ENCODE measurements at regions not wholly inside any gene's neighbourhood (a gene's known extent, or its start where the extent isn't known, plus 50 kb on each side); places are given as distances from the start of the nearest gene placed in this dataset.
A peak's percentile ranks its signal among the peaks of the same experiment; 100 is the strongest.

DNA sequence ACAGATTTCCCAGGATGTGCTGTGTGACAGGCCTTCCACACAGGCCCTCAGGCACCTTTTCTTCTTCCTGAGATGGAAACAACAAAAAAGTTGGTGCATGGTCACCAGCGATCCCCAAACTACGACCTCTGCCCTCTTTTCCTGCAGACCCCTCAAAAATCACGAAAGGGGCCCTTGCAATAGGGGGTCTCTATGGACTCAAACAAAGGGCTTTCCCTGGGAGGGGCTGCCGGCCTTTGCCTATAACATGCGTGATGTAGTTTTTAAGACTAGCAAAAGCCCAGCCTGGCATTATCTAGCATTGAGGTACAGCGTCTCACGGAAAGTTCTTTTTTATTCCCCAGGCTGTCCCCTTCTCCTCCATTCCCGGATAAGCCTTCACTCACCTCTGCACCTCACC lies 71.2 kb downstream of the DIO3 start:
- no peak overlapping the region for H3K4me3 ChIP-seq (ENCODE audit: low read depth, low read length)
- TF ChIP-seq, protein P1, sequence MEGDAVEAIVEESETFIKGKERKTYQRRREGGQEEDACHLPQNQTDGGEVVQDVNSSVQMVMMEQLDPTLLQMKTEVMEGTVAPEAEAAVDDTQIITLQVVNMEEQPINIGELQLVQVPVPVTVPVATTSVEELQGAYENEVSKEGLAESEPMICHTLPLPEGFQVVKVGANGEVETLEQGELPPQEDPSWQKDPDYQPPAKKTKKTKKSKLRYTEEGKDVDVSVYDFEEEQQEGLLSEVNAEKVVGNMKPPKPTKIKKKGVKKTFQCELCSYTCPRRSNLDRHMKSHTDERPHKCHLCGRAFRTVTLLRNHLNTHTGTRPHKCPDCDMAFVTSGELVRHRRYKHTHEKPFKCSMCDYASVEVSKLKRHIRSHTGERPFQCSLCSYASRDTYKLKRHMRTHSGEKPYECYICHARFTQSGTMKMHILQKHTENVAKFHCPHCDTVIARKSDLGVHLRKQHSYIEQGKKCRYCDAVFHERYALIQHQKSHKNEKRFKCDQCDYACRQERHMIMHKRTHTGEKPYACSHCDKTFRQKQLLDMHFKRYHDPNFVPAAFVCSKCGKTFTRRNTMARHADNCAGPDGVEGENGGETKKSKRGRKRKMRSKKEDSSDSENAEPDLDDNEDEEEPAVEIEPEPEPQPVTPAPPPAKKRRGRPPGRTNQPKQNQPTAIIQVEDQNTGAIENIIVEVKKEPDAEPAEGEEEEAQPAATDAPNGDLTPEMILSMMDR (IDR thresholded peaks at IDR 0.05; ENCODE audit: insufficient read depth, low read length, severe bottlenecking), result no peak
- H3K27me3 ChIP-seq (ENCODE audit: control insufficient read depth, insufficient read depth, low read length), result peaks cover 2% of the 10 kb centered on the region
- DNase-seq (ENCODE audit: low read depth) (no peak), FAIRE-seq (no peak)
- H3K36me3 ChIP-seq (ENCODE audit: control insufficient read depth, insufficient read depth, low read length), result no peaks in the 10 kb centered on the region

DNA sequence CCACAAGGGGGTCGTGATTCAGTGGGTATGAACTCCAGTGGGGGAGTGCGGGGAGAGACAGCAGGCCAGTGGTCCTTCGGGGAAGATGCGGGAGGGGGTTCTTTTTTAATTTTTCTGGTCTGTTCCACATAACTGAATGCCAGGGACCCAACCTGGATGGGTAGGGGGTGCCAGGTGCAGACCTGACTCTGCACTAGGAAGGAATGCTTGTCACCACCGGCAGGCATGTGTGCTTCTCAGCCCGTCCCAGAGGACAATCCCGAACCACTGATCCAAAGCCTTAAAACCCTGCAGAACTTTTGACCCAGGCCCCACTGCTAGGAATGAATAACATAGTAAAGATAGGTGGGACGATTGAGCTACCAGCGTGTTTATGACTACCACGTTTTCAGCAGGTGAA lies 72.0 kb downstream of the DIO3 start:
- FAIRE-seq, result no peak
- DNase-seq (ENCODE audit: low read depth), result no peak

DNA sequence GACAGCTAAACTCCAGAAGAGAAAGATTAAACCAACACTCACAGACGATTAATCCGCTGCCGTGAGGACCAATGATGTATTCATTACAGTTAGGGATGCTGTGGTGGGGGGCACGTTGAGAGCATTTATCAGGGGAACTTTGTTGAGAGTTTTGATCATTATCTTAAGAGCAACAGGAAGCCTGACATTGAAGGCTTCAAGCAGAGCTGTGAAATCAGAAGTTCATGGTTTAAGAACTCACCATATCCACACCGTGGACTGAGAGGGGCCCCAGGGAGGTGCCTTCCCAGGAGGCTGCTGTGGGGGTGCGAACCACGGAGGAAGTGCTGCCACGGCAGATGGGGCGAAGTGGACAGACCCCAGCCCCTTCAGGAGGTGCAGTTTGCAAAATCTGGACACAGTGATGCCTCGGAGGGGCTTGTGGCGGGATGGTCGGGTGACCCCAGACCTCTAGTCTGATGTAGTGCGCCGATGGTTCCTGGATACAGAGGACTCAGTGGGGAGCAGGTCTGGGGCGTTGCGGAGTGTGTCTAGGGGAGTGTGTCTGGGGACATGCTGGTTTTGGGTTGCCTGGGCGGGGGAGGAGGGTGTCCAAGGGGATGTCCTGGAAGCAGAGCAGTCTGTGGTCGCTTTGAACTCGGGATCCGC lies 73.0 kb downstream of the DIO3 start:
- TF ChIP-seq, protein P1 (IDR thresholded peaks at IDR 0.05; ENCODE audit: insufficient read depth, low read length, severe bottlenecking), result no peak
- FAIRE-seq (no peak), DNase-seq (ENCODE audit: low read depth) (no peak)

More for the DNA sequence above, 72.0 kb downstream of the DIO3 start:
- no peak overlapping the region for H3K4me3 ChIP-seq (ENCODE audit: low read depth, low read length)
- H3K36me3 ChIP-seq (ENCODE audit: control insufficient read depth, insufficient read depth, low read length), result no peaks in the 10 kb centered on the region
- H3K27me3 ChIP-seq (ENCODE audit: control insufficient read depth, insufficient read depth, low read length), result peaks cover 2% of the 10 kb centered on the region
- TF ChIP-seq, protein P1 (IDR thresholded peaks at IDR 0.05; ENCODE audit: insufficient read depth, low read length, severe bottlenecking), result no peak

DNA sequence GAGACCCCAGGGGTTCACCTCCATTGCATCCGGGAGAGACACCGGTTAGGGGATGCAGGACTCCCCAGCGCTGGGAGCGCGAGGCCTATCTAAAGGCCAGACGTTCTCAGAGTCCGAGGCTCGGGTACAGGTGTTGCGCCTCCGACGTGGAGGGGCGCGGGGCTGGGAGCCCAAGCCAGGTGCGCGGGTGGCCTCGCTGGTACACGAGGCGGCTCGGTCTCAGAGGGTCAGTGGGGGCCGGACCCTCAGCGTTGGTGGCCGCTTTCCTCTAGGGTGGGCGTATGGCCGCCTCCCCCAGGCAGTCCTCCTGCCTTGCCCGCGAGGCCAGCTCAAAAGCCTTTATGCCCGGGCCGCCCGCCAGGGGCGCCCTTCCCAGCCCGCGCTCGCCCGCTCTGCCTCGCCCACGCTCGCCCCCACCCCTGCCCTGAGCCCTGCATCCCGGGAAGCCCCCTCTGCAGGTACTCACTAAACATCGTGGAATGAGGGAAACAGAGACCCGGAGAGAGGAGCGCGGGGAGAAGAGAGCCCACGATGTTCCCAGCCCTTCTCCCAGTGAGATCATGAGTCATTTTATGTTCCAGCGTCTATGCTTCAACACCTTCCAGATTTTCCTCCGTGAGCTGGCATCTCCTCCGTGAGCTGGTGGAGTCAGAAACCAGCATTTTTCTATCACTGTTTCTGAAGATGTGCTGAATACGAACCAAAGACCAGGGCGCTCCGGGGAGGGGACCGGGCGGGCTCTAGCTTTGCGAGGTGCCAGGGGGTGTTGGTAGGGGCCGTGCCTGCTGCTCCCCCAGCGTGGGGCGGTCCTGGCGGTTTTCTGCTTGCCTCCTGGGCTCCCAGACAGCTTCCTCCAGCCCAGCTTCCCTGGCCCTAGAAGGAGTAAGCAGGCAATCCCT lies 73.8 kb downstream of the DIO3 start:
- TF ChIP-seq, protein P1 (IDR thresholded peaks at IDR 0.05; ENCODE audit: insufficient read depth, low read length, severe bottlenecking), result no peak
- Histone ChIP-seq H3K4me3 (ENCODE audit: low read depth, low read length) (no peak overlapping the region), H3K36me3 (ENCODE audit: control insufficient read depth, insufficient read depth, low read length) (no peaks in the 10 kb centered on the region), H3K27me3 (ENCODE audit: control insufficient read depth, insufficient read depth, low read length) (peaks cover 2% of the 10 kb centered on the region)
- peak; percentile 7 for FAIRE-seq
- no peak for DNase-seq (ENCODE audit: low read depth)

More for the DNA sequence above, 73.0 kb downstream of the DIO3 start:
- Histone ChIP-seq H3K36me3 (ENCODE audit: control insufficient read depth, insufficient read depth, low read length) (no peaks in the 10 kb centered on the region), H3K4me3 (ENCODE audit: low read depth, low read length) (no peak overlapping the region), H3K27me3 (ENCODE audit: control insufficient read depth, insufficient read depth, low read length) (peaks cover 2% of the 10 kb centered on the region)

DNA sequence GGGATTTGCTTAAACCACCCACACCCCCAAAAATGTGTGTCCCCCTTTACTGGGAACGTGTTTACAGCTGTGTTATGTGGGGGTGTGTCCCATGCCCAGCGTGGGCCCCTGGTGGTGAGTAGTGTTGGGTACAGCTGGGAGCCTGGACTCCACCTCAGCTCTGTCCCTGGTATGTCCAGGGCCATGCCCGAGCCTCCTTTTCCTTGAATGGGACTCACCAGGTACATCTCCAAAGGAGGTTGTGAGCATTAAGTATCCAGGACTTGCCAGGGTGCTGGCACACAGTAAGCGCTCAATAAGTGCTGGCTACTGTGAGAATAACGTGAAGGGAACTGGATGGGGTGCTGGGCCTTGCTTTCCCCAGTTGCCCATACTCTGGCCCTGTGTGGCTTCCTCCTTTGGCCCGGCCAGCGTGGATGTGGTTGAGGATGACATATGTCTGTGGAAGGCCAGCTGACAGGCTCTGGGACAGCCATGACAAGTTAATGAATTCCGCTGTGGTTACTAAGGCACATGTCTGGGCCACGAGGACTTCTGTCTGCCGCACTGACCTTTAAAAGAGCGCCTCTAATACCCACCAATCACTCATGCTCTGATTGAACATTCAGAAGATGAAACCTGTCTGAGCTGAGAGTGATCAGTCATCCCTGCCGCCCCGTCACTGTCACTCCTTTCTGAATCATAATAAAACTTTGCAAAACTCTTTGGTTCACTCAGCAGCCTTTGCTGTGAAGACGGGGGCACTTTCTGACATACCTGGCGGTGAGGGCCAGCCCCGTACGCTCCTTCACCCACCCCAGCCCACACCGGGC lies 74.7 kb downstream of the DIO3 start:
- Histone ChIP-seq H3K4me3 (ENCODE audit: low read depth, low read length) (no peak overlapping the region), H3K36me3 (ENCODE audit: control insufficient read depth, insufficient read depth, low read length) (no peaks in the 10 kb centered on the region), H3K27me3 (ENCODE audit: control insufficient read depth, insufficient read depth, low read length) (peaks cover 2% of the 10 kb centered on the region)
- no peak for DNase-seq (ENCODE audit: low read depth)
- TF ChIP-seq, protein P1 (IDR thresholded peaks at IDR 0.05; ENCODE audit: insufficient read depth, low read length, severe bottlenecking), result no peak
- no peak for FAIRE-seq
